ENCODE measurements at regions not wholly inside any gene's neighbourhood (a gene's known extent, or its start where the extent isn't known, plus 50 kb on each side); places are given as distances from the start of the nearest gene placed in this dataset.

DNA sequence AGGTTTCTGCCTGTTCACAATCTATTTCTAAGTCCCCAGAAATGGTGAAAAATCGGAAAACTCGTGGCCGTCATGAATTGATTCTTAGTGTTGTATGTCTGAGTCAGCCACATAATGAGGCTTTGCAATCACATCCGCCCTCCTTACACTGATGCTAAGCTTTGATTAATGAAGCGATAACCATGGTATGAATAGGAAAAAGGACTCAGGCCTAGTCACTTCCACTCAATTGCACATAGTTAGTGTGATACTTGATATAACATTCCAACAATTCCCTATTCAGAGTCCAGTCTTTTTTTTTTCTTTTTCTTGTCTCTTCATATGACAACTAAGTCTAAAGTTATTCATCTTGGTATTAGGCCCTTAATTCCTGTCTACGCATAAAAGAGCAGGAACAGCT lies 1231.0 kb downstream of the VRK1 start:
- TF ChIP-seq CTCF (IDR thresholded peaks at IDR 0.05; ENCODE audit: low read depth, low read length) = no peak
- H3K9me3 ChIP-seq (ENCODE audit: severe bottlenecking) = no peaks in the 10 kb centered on the region
- no peak overlapping the region for H3K27ac ChIP-seq
- H3K36me3 ChIP-seq = no peaks in the 10 kb centered on the region
- no peak for DNase-seq
- H3K4me3 ChIP-seq (ENCODE audit: low read depth, low read length) = no peak overlapping the region
- H3K27me3 ChIP-seq (ENCODE audit: insufficient read depth, low read depth, severe bottlenecking) = peaks cover 41% of the 10 kb centered on the region

GRCh38 chr14:98035396-98035795 lies 1236.6 kb downstream of the BCL11B start:
- no peak overlapping the region for H3K27ac ChIP-seq
- H3K27me3 ChIP-seq (ENCODE audit: insufficient read depth, low read depth, severe bottlenecking) = peaks cover 4% of the 10 kb centered on the region
- H3K4me3 ChIP-seq (ENCODE audit: low read depth, low read length) = no peak overlapping the region
- H3K36me3 ChIP-seq = no peaks in the 10 kb centered on the region
- H3K9me3 ChIP-seq (ENCODE audit: severe bottlenecking) = no peaks in the 10 kb centered on the region
- no peak for TF ChIP-seq CTCF (IDR thresholded peaks at IDR 0.05; ENCODE audit: low read depth, low read length)
- DNase-seq = no peak

DNA sequence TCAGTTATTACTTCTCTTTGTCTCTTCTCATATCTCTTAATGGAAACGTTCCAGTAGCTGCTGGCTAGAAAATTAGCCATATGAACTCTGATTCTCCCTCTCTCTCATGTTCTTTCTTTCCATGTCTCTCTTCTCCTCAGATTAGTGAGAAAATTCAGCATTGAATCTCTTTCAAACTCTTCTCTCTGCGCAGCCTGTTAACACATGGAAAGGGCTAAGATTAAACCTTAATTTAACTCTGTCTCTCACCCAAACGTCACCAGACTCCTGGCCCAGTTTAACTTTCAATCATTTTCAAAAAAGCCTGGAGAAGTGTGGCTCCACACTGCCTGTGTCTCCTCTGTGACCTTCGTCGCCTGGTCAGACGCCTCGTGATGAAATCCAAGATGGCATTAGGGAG lies 1234.2 kb downstream of the BCL11B start:
- H3K4me3 ChIP-seq (ENCODE audit: low read depth, low read length) = no peak overlapping the region
- TF ChIP-seq CTCF (IDR thresholded peaks at IDR 0.05; ENCODE audit: low read depth, low read length) = no peak
- no peak overlapping the region for H3K27ac ChIP-seq
- H3K27me3 ChIP-seq (ENCODE audit: insufficient read depth, low read depth, severe bottlenecking) = no peaks in the 10 kb centered on the region
- no peaks in the 10 kb centered on the region for H3K36me3 ChIP-seq
- no peaks in the 10 kb centered on the region for H3K9me3 ChIP-seq (ENCODE audit: severe bottlenecking)
- DNase-seq = no peak

- Histone ChIP-seq H3K27me3 (ENCODE audit: insufficient read depth, low read depth, severe bottlenecking) (no peaks in the 10 kb centered on the region), H3K9me3 (ENCODE audit: severe bottlenecking) (no peaks in the 10 kb centered on the region), H3K27ac (no peak overlapping the region), H3K4me3 (ENCODE audit: low read depth, low read length) (no peak overlapping the region), H3K36me3 (no peaks in the 10 kb centered on the region)
- no peak for DNase-seq
- TF ChIP-seq CTCF (IDR thresholded peaks at IDR 0.05; ENCODE audit: low read depth, low read length) = no peak
Measured at GRCh38 chr14:98056946-98057345, 1215.1 kb downstream of the BCL11B start.

- no peak overlapping the region for H3K4me3 ChIP-seq (ENCODE audit: low read depth, low read length)
- no peak for DNase-seq
- H3K36me3 ChIP-seq = no peaks in the 10 kb centered on the region
- no peaks in the 10 kb centered on the region for H3K9me3 ChIP-seq (ENCODE audit: severe bottlenecking)
- TF ChIP-seq CTCF (IDR thresholded peaks at IDR 0.05; ENCODE audit: low read depth, low read length) = no peak
- H3K27me3 ChIP-seq (ENCODE audit: insufficient read depth, low read depth, severe bottlenecking) = no peaks in the 10 kb centered on the region
- H3K27ac ChIP-seq = no peak overlapping the region
Measured at GRCh38 chr14:98059106-98059505, 1212.9 kb downstream of the BCL11B start.

GRCh38 chr14:98062083-98062482 lies 1209.9 kb downstream of the BCL11B start:
- Histone ChIP-seq H3K9me3 (ENCODE audit: severe bottlenecking) (no peaks in the 10 kb centered on the region), H3K4me3 (ENCODE audit: low read depth, low read length) (no peak overlapping the region), H3K36me3 (no peaks in the 10 kb centered on the region), H3K27me3 (ENCODE audit: insufficient read depth, low read depth, severe bottlenecking) (no peaks in the 10 kb centered on the region), H3K27ac (no peak overlapping the region)
- no peak for TF ChIP-seq CTCF (IDR thresholded peaks at IDR 0.05; ENCODE audit: low read depth, low read length)
- DNase-seq = no peak
